Stimulated activated memory B cell treated with anti-CD40 and anti-IgM and Interleukin-4, amounts not matched to agents 10 μg/mL and 1 μg/mL and 100 μg/mL, for 72 hours (primary cell): ENCODE measurements at regions not wholly inside any gene's neighbourhood (a gene's known extent, or its start where the extent isn't known, plus 50 kb on each side); places are given as distances from the start of the nearest gene placed in this dataset.

Source experiments
- ATAC-seq: fragments of 150-1000 bp; cut with Tn5 transposase; 2 replicates; pipeline ENCODE4 v1.10.0; 2021
- H3K27ac Mint-ChIP-seq: one replicate; pipeline ENCODE4 v1.8.0; 2022; ENCODE audit warnings: mild to moderate bottlenecking, mixed read lengths
- H3K27me3 Mint-ChIP-seq: one replicate; pipeline ENCODE4 v1.8.0; 2022; ENCODE audit warnings: mixed read lengths
- H3K36me3 Mint-ChIP-seq: one replicate; pipeline ENCODE4 v1.8.0; 2022; ENCODE audit warnings: mixed read lengths
- H3K4me1 Mint-ChIP-seq: one replicate; pipeline ENCODE4 v1.8.0; 2022; ENCODE audit warnings: mixed read lengths
- H3K4me3 Mint-ChIP-seq: one replicate; pipeline ENCODE4 v1.8.0; 2022; ENCODE audit warnings: mild to moderate bottlenecking, moderate library complexity, mixed read lengths
- H3K9me3 Mint-ChIP-seq: one replicate; pipeline ENCODE4 v1.8.0; 2022; ENCODE audit warnings: mixed read lengths

- H3K4me3 Mint-ChIP-seq, result no peak overlapping the region
- peak; percentile 28 for ATAC-seq
- H3K27me3 Mint-ChIP-seq, result no peaks in the 10 kb centered on the region
- H3K9me3 Mint-ChIP-seq, result no peaks in the 10 kb centered on the region
- H3K36me3 Mint-ChIP-seq, result no peaks in the 10 kb centered on the region
- peaks cover 19% of the 10 kb centered on the region for H3K4me1 Mint-ChIP-seq
- no peak overlapping the region for H3K27ac Mint-ChIP-seq
These were observed 502.9 kb upstream of the ZEB2 start for GRCh38 chr2:145022666-145023333.

DNA sequence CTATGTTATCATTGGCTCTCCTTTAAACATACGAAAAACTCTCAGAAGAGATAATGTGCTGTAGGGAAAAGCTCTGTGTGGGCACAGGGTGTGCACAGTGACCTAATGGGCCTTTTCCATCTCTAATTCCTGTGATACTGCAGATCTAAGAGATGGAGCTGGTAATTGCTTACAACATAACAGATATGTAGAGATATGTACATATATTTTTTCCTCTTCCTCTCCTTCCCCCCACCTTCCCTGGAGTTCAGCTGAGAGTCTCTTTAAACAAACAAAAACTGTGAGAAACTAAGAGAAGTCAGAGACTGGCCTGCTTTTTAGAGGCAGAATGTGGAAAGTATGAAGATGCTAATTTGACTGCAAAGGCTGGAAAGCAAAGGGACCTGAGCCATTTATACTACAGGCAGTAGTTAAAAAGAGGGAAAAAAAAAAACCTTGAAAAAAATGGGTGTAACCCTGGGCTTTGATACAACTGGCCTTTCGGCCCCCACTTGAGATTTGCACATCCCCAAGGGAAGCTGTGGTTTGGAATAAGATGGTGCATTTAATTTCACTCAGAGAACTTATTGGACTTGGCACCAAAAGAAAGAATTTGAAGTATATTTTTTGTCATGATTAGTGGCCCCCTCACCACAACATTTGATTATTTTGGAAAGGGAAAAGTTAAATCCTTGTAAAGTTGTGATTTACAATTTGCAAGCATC lies 502.2 kb upstream of the ZEB2 start:
- H3K27ac Mint-ChIP-seq, result no peak overlapping the region

GRCh38 chr2:145020694-145021093 lies 500.8 kb upstream of the ZEB2 start:
- Mint-ChIP-seq H3K9me3 (no peaks in the 10 kb centered on the region), H3K27ac (no peak overlapping the region), H3K36me3 (no peaks in the 10 kb centered on the region), H3K27me3 (no peaks in the 10 kb centered on the region), H3K4me1 (peaks cover 19% of the 10 kb centered on the region), H3K4me3 (no peak overlapping the region)
- ATAC-seq, result no peak

More for the DNA sequence above, 502.2 kb upstream of the ZEB2 start:
- Mint-ChIP-seq H3K4me1 (peaks cover 19% of the 10 kb centered on the region), H3K9me3 (no peaks in the 10 kb centered on the region), H3K27me3 (no peaks in the 10 kb centered on the region), H3K36me3 (no peaks in the 10 kb centered on the region), H3K4me3 (no peak overlapping the region)
- ATAC-seq, result no peak

- H3K9me3 Mint-ChIP-seq, result no peaks in the 10 kb centered on the region
These were observed 500.2 kb upstream of the ZEB2 start for GRCh38 chr2:145020139-145020538.

DNA sequence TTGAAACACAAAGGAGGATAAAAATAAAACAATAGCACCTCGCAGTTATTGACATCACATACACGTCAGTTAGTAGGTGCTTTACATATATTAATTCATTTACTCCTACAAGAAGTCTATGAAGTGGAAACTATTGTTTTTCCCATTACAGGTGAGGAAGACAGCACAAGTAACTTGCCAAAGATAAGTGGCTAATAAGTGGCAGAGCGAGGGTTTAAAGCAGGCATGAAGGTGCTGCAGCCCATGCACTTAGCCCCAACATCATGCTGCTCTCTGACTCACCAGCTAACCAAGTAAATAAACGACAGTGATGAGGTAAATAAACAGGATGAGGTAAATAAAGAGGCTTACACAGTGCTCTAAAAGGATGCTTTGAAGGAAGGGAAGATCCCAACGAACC lies 498.6 kb upstream of the ZEB2 start:
- ATAC-seq, result no peak
- H3K9me3 Mint-ChIP-seq, result no peaks in the 10 kb centered on the region
- peaks cover 18% of the 10 kb centered on the region for H3K4me1 Mint-ChIP-seq

More at GRCh38 chr2:145020139-145020538, 500.2 kb upstream of the ZEB2 start:
- no peaks in the 10 kb centered on the region for H3K27me3 Mint-ChIP-seq
- H3K4me3 Mint-ChIP-seq, result no peak overlapping the region
- no peak overlapping the region for H3K27ac Mint-ChIP-seq
- no peak for ATAC-seq
- no peaks in the 10 kb centered on the region for H3K36me3 Mint-ChIP-seq
- H3K4me1 Mint-ChIP-seq, result peaks cover 19% of the 10 kb centered on the region

DNA sequence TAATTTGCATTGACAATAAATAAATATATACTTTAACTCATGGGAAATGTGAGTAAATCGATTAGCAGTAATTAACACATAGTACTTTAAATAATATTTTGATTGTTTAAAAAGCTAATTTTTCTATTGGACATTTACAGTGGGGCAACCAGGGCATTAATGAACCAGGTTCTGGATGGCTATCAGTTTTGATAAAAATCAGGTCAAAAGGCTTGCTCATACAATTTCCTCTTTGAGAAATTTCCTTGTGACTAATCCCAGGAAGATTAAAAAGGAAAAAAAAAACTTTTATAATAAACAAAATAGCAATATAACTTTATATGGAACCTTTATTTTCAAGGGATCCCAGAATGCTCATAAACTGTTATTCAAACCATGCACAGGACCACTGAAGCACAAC lies 497.2 kb upstream of the ZEB2 start:
- H3K36me3 Mint-ChIP-seq, result no peaks in the 10 kb centered on the region
- H3K4me3 Mint-ChIP-seq, result no peak overlapping the region
- no peak overlapping the region for H3K27ac Mint-ChIP-seq
- no peaks in the 10 kb centered on the region for H3K27me3 Mint-ChIP-seq
- peaks cover 4% of the 10 kb centered on the region for H3K4me1 Mint-ChIP-seq
- ATAC-seq, result no peak
- H3K9me3 Mint-ChIP-seq, result no peaks in the 10 kb centered on the region

More for the DNA sequence above, 498.6 kb upstream of the ZEB2 start:
- H3K27me3 Mint-ChIP-seq, result no peaks in the 10 kb centered on the region
- no peaks in the 10 kb centered on the region for H3K36me3 Mint-ChIP-seq
- no peak overlapping the region for H3K4me3 Mint-ChIP-seq
- H3K27ac Mint-ChIP-seq, result no peak overlapping the region

DNA sequence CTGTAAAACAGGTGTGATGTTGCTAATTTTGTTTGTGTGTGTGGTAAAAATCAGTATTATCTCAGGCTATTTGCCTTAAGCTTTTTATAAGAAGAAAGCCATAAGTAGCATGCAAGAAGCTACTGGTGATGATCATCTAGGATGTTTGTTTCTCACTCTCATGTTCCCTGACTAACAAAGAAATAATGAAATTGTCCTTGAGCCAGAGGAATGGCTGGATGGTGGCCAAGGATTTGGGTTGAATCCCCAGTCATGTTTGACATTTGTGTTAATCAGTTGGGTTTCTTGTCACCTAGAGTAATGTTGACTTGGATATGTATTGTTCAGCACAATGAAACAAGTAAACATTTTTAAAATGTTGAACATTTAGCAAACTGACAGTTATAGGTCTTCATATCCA lies 496.8 kb upstream of the ZEB2 start:
- no peak overlapping the region for H3K27ac Mint-ChIP-seq
- ATAC-seq, result no peak
- H3K36me3 Mint-ChIP-seq, result no peaks in the 10 kb centered on the region
- no peaks in the 10 kb centered on the region for H3K4me1 Mint-ChIP-seq
- no peaks in the 10 kb centered on the region for H3K27me3 Mint-ChIP-seq
- H3K4me3 Mint-ChIP-seq, result no peak overlapping the region
- no peaks in the 10 kb centered on the region for H3K9me3 Mint-ChIP-seq

DNA sequence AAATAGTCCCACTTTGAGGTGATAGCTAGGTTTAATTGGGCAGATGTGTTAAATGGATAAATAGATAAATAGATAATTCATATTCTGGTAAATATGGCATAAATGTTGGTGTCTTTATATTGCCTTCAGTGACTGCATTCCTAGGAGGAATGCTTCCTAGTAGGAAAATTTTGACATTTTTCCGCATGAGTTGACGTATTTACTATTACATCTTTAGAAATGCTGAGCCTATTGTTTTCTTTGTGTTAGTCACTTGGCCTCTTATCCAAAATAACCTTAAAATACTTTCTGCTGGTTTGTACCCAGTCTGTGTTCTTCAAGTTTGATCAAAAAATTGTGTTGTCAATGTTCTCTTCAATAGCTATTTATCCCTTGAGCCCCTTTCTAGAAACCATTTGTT lies 495.6 kb upstream of the ZEB2 start:
- H3K9me3 Mint-ChIP-seq, result no peaks in the 10 kb centered on the region
- no peaks in the 10 kb centered on the region for H3K27me3 Mint-ChIP-seq
- ATAC-seq, result no peak
- H3K27ac Mint-ChIP-seq, result no peak overlapping the region
- no peak overlapping the region for H3K4me3 Mint-ChIP-seq
- H3K36me3 Mint-ChIP-seq, result no peaks in the 10 kb centered on the region
- no peaks in the 10 kb centered on the region for H3K4me1 Mint-ChIP-seq

DNA sequence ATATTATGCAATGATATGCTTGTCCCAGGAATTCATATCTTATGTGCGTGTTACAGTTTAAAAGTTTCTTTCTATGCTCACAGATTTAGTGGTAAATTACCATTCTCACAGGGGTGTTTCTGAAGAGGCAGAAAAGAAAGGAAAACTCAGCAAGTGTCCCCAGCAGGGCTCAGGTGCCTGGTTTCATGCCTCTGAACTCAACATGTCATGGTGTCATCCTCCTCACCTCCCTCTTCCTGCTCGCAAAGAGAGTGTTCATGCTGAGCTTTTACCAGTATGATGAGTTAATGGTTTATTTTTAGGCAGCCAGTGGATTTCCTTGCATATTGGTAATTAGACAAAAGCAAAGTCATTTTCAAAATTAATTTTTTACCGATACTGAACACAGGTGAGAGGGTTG lies 492.9 kb upstream of the ZEB2 start:
- ATAC-seq, result no peak
- no peaks in the 10 kb centered on the region for H3K27me3 Mint-ChIP-seq
- no peaks in the 10 kb centered on the region for H3K9me3 Mint-ChIP-seq
- no peak overlapping the region for H3K4me3 Mint-ChIP-seq
- H3K36me3 Mint-ChIP-seq, result no peaks in the 10 kb centered on the region
- H3K27ac Mint-ChIP-seq, result no peak overlapping the region
- no peaks in the 10 kb centered on the region for H3K4me1 Mint-ChIP-seq

DNA sequence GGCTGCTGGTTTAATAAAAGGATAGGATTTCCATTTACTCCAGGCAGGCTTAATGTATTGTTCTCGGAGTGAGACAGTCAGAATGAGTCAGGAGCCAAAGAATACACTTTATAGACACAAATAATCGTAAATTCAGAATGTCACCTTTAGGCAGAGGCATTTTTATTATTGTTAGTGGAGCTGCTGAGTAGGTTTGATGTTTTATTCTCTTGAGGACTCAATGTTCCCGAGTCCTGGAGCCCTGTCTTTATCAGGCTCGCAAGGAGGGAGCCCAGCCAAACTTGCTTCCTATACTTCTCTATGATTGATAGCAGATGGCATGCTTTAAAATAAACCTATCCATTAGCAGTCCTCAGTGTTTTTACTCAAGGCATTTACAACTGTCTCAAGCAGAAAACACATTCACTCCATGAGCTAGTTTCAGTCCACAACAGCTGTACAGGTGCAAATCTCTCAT lies 492.3 kb upstream of the ZEB2 start:
- Mint-ChIP-seq H3K4me1 (no peaks in the 10 kb centered on the region), H3K4me3 (no peak overlapping the region), H3K27ac (no peak overlapping the region), H3K9me3 (no peaks in the 10 kb centered on the region), H3K27me3 (no peaks in the 10 kb centered on the region), H3K36me3 (no peaks in the 10 kb centered on the region)
- no peak for ATAC-seq

DNA sequence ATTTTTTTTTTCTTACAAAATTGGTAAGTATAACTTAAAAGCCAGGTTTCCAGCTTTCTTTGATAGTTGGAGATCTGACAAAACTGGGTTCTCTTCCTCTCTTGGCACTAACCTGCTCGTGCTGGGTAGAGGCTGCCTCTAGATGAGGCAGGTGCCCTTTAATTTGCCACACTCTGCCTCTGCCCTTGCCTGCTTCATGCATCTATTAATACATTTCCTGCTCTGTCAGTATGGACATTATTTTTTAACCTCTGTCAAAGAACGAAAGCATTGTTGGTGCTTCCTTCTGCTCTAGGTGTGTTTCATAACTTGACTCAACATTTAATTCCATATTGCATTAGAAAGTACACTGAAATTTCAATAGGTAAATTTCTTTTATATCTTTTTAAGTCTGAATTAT lies 490.7 kb upstream of the ZEB2 start:
- H3K4me1 Mint-ChIP-seq, result no peaks in the 10 kb centered on the region
- no peaks in the 10 kb centered on the region for H3K9me3 Mint-ChIP-seq
- H3K36me3 Mint-ChIP-seq, result no peaks in the 10 kb centered on the region
- no peak overlapping the region for H3K27ac Mint-ChIP-seq
- H3K27me3 Mint-ChIP-seq, result no peaks in the 10 kb centered on the region
- ATAC-seq, result no peak
- no peak overlapping the region for H3K4me3 Mint-ChIP-seq

GRCh38 chr2:145007960-145008263 lies 488.0 kb upstream of the ZEB2 start:
- Mint-ChIP-seq H3K36me3 (no peaks in the 10 kb centered on the region), H3K9me3 (no peaks in the 10 kb centered on the region), H3K4me3 (no peak overlapping the region), H3K27ac (no peak overlapping the region), H3K27me3 (no peaks in the 10 kb centered on the region), H3K4me1 (no peaks in the 10 kb centered on the region)
- ATAC-seq, result no peak

DNA sequence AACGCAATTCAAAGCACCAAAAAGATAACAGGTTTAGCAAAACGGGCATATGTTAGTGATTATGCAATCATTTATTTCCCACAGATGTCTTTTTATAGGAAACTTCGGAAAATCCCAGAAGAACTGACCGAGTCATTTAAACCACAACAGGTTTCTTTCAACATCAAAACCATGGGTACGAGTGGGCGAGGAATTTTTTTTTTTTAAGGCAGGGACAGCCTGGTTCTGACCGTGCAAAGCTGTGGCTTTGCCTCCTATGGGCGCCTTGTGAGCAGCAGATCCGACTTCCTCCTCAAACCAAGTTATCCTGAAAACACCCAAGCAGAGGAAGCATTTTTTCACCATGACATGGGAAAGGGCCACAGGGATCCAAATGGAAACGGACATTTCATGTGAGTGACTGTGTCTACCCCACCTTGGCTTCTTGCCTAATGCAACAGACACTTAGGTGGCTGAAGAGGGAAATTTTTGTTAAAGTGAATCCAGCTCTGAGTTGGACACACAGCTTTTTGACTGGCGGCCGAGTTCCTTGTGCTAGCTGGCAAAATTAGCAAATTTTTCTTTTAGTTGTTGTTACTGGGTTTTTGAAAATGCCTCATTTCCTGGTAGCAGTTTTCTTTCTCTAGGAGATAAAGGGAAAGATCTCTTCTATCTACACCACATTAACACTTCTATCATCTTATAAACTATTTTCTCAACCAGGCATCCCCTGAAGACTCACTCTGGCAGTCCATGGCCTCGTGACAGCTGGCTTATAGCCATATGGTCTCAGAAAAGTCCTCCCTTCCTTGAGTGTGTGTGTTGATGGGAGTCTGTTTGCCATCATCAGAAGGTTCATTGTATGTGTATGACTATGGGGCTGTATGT lies 487.4 kb upstream of the ZEB2 start:
- Mint-ChIP-seq H3K36me3 (no peaks in the 10 kb centered on the region), H3K4me1 (no peaks in the 10 kb centered on the region), H3K9me3 (no peaks in the 10 kb centered on the region), H3K27ac (no peak overlapping the region), H3K4me3 (no peak overlapping the region), H3K27me3 (no peaks in the 10 kb centered on the region)
- ATAC-seq, result peak; percentile 31

GRCh38 chr2:145002624-145003023 lies 482.7 kb upstream of the ZEB2 start:
- no peaks in the 10 kb centered on the region for H3K4me1 Mint-ChIP-seq
- H3K36me3 Mint-ChIP-seq, result no peaks in the 10 kb centered on the region
- H3K4me3 Mint-ChIP-seq, result no peak overlapping the region

GRCh38 chr2:145000376-145000775 lies 480.5 kb upstream of the ZEB2 start:
- no peak overlapping the region for H3K27ac Mint-ChIP-seq
- ATAC-seq, result no peak
- no peaks in the 10 kb centered on the region for H3K9me3 Mint-ChIP-seq
- H3K27me3 Mint-ChIP-seq, result no peaks in the 10 kb centered on the region
- H3K4me1 Mint-ChIP-seq, result no peaks in the 10 kb centered on the region
- no peak overlapping the region for H3K4me3 Mint-ChIP-seq
- no peaks in the 10 kb centered on the region for H3K36me3 Mint-ChIP-seq

More at GRCh38 chr2:145002624-145003023, 482.7 kb upstream of the ZEB2 start:
- H3K9me3 Mint-ChIP-seq, result no peaks in the 10 kb centered on the region
- H3K27me3 Mint-ChIP-seq, result no peaks in the 10 kb centered on the region
- H3K27ac Mint-ChIP-seq, result no peak overlapping the region
- ATAC-seq, result no peak
